Lower leg skin (tissue), 3 donors: ENCODE measurements at regions not wholly inside any gene's neighbourhood (a gene's known extent, or its start where the extent isn't known, plus 50 kb on each side); places are given as distances from the start of the nearest gene placed in this dataset.
"Not testable (repeated sequence)": the region's sequence is repeated elsewhere in the genome, so short reads cannot be mapped to it uniquely, and the experiment has no call there.

ENCODE experiments used
- CTCF ChIP-seq, 3 donors: fragments of 450-650 bp; IDR thresholded peaks; one replicate each; pipeline ENCODE4 v1.5.1; 2016; ENCODE audit warnings: antibody characterized with exemption in 3 of 3, mild to moderate bottlenecking in 3 of 3, moderate library complexity in 2 of 3
- POLR2A ChIP-seq, 2 donors: fragments of 450-650 bp; IDR thresholded peaks; one replicate each; pipeline ENCODE4 v1.6.1; 2016 to 2017; ENCODE audit warnings: antibody characterized with exemption in 2 of 2, mild to moderate bottlenecking in 1 of 2, moderate library complexity in 1 of 2

GRCh38 chr7:35961260-35961659, 160.4 kb downstream of the SEPTIN7 start:
- TF ChIP-seq CTCF, POLR2A (IDR thresholded peaks at IDR 0.05): not testable (repeated sequence)
